ENCODE measurements at regions not wholly inside any gene's neighbourhood (a gene's known extent, or its start where the extent isn't known, plus 50 kb on each side); places are given as distances from the start of the nearest gene placed in this dataset.

- no peak for TF ChIP-seq CTCF (conservative IDR thresholded peaks at IDR 0.05; ENCODE audit: low read depth, low read length)
- no peak for TF ChIP-seq FOS (IDR thresholded peaks at IDR 0.05; ENCODE audit: low read depth, low read length)
Observed at GRCh38 chr11:95338430-95338991, 107.5 kb upstream of the SESN3 start.

All from IMR-90 (cell line).